Spleen (tissue), 7 donors: ENCODE measurements at regions not wholly inside any gene's neighbourhood (a gene's known extent, or its start where the extent isn't known, plus 50 kb on each side); places are given as distances from the start of the nearest gene placed in this dataset.

Experiments used
- CTCF ChIP-seq, 11 experiments: fragments of 200-600 bp in 7 of 11; fragments of 450-650 bp in 4 of 11; sonication (generic) in 4 of 11; IDR thresholded peaks in 8 of 11; conservative IDR thresholded peaks in 3 of 11; 1 replicate in 7 of 11; 2 replicates in 4 of 11; pipeline versions ENCODE4 v1.4.0 to v1.8.0; 2016 to 2021; ENCODE audit warnings: antibody characterized with exemption in 11 of 11, inconsistent platforms in 4 of 11, mild to moderate bottlenecking in 1 of 11
- POLR2A ChIP-seq, 3 donors: fragments of 450-650 bp; IDR thresholded peaks; one replicate each; pipeline ENCODE4 v1.5.1; 2017; ENCODE audit warnings: antibody characterized with exemption in 3 of 3, mild to moderate bottlenecking in 1 of 3
- POLR2AphosphoS5 ChIP-seq, 3 donors: sonication (generic); formaldehyde crosslinking; IDR thresholded peaks; one replicate each; pipeline ENCODE4 v1.5.1; 2017; ENCODE audit warnings: antibody characterized with exemption in 3 of 3
- donor health status: DM: no; HTN: no; CAD: no; lungs with moderate emphysema.
- donor health status: DM: no; HTN: no; CAD: no.
- donor health status: DM: no; HTN: no; CAD: no.

GRCh38 chr10:65423043-65423442 is 1502.8 kb upstream of the LRRTM3 start:
- TF ChIP-seq POLR2A (IDR thresholded peaks at IDR 0.05) (no peak), CTCF (IDR thresholded peaks at IDR 0.05 in 8 of 11, conservative IDR thresholded peaks at IDR 0.05 in 3 of 11) (no peak), POLR2AphosphoS5 (IDR thresholded peaks at IDR 0.05) (no peak)
